GM12878 (cell line): ENCODE measurements at regions not wholly inside any gene's neighbourhood (a gene's known extent, or its start where the extent isn't known, plus 50 kb on each side); places are given as distances from the start of the nearest gene placed in this dataset.

ENCODE experiments used
- CTCF ChIP-seq, 3 experiments: IDR thresholded peaks in 2 of 3; conservative IDR thresholded peaks in 1 of 3; 2 replicates each; pipeline ENCODE4 v1.5.1; 2011; ENCODE audit warnings: low read depth in 3 of 3, low read length in 3 of 3, mild to moderate bottlenecking in 3 of 3, control low read depth in 2 of 3, moderate library complexity in 2 of 3, inconsistent platforms in 1 of 3, mixed read lengths in 1 of 3; ENCODE audit not compliant: control insufficient read depth in 2 of 3, insufficient read depth in 1 of 3; ENCODE audit errors: extremely low read depth in 1 of 3
- KDM1A ChIP-seq: fragments of 200-600 bp; sonication (generic); IDR thresholded peaks from 2 replicates; pipeline ENCODE4 v1.6.1; 2016; ENCODE audit warnings: borderline replicate concordance
- USF1 ChIP-seq: IDR thresholded peaks from 2 replicates; pipeline ENCODE4 v1.6.1; 2011; ENCODE audit warnings: borderline replicate concordance, low read depth, mild to moderate bottlenecking, moderate library complexity, mixed read lengths, low read length; ENCODE audit not compliant: insufficient read depth; ENCODE audit errors: extremely low read length

- no peak for TF ChIP-seq CTCF (IDR thresholded peaks at IDR 0.05 in 2 of 3, conservative IDR thresholded peaks at IDR 0.05 in 1 of 3; ENCODE audit: control insufficient read depth in 2 of 3, extremely low read depth in 1 of 3, insufficient read depth in 1 of 3, low read depth in 3 of 3, low read length in 3 of 3)
- TF ChIP-seq KDM1A = no peak
- TF ChIP-seq USF1 = no peak
Measured at GRCh38 chrX:139224953-139225665, 305.4 kb upstream of the F9 start.
